K562 (cell line): ENCODE measurements at regions not wholly inside any gene's neighbourhood (a gene's known extent, or its start where the extent isn't known, plus 50 kb on each side); places are given as distances from the start of the nearest gene placed in this dataset.

Experiments
- AFF1 ChIP-seq, 2 experiments: fragments of 450-650 bp; IDR thresholded peaks; 2 replicates each; pipeline ENCODE4 v1.6.1; 2018; ENCODE audit warnings: mild to moderate bottlenecking in 2 of 2, low read depth in 1 of 2; ENCODE audit not compliant: partially characterized antibody in 2 of 2
- ARID1B ChIP-seq: fragments of 450-650 bp; IDR thresholded peaks from 2 replicates; pipeline ENCODE4 v1.6.1; 2016; ENCODE audit warnings: antibody characterized with exemption, mild to moderate bottlenecking, inconsistent platforms
- EHMT2 ChIP-seq: fragments of 450-650 bp; IDR thresholded peaks from 2 replicates; pipeline ENCODE4 v1.6.1; 2018; ENCODE audit warnings: antibody characterized with exemption
- FUS ChIP-seq: fragments of 200-400 bp; formaldehyde crosslinking; optimal IDR thresholded peaks from 2 replicates; pipeline ENCODE3; 2017; ENCODE audit warnings: low read depth, low read length
- GATA2 ChIP-seq: sonication (generic); formaldehyde crosslinking; IDR thresholded peaks from 2 replicates; pipeline ENCODE4 v1.4.0; 2020; ENCODE audit warnings: mild to moderate bottlenecking, missing genetic modification reagents
- HDAC2 ChIP-seq: fragments of 450-650 bp; IDR thresholded peaks from 2 replicates; pipeline ENCODE4 v1.6.1; 2016; ENCODE audit warnings: mild to moderate bottlenecking
- HDAC6 ChIP-seq: IDR thresholded peaks from 2 replicates; pipeline ENCODE4 v1.6.1; 2012; ENCODE audit warnings: low read depth, mild to moderate bottlenecking, control low read depth, inconsistent platforms, low read length, moderate library complexity
- HMBOX1 ChIP-seq: sonication (generic); IDR thresholded peaks from 2 replicates; pipeline ENCODE4 v1.6.1; 2016
- HSF4 ChIP-seq: fragments of 250-450 bp; sonication (Bioruptor Pico); IDR thresholded peaks from 2 replicates; pipeline ENCODE4 v2.1.2; 2022; ENCODE audit warnings: mild to moderate bottlenecking, moderate library complexity, borderline replicate concordance
- MAFF ChIP-seq: IDR thresholded peaks from 2 replicates; pipeline ENCODE4 v1.6.1; 2012; ENCODE audit warnings: low read length, improper control_type of control experiment
- MAFK ChIP-seq: IDR thresholded peaks from 2 replicates; pipeline ENCODE4 v1.6.1; 2011; ENCODE audit warnings: low read length, improper control_type of control experiment
- MIER1 ChIP-seq: fragments of 450-650 bp; IDR thresholded peaks from 2 replicates; pipeline ENCODE4 v1.6.1; 2016; ENCODE audit warnings: antibody characterized with exemption, mild to moderate bottlenecking, low read depth
- MTA2 ChIP-seq: fragments of 450-650 bp; IDR thresholded peaks from 2 replicates; pipeline ENCODE4 v1.6.1; 2016; ENCODE audit warnings: low read depth
- ZEB2 ChIP-seq: fragments of 450-650 bp; IDR thresholded peaks from 2 replicates; pipeline ENCODE4 v1.6.1; 2016
- ZNF311 ChIP-seq: fragments of 250-450 bp; sonication (Bioruptor Pico); IDR thresholded peaks from 2 replicates; pipeline ENCODE4 v1.4.0; 2020; ENCODE audit warnings: mild to moderate bottlenecking, moderate library complexity
- ZNF384 ChIP-seq: IDR thresholded peaks from 2 replicates; pipeline ENCODE4 v1.6.1; 2012; ENCODE audit warnings: low read depth, low read length, improper control_type of control experiment
- TF ChIP-seq, protein P1 (sequence below): sonication (generic); formaldehyde crosslinking; IDR thresholded peaks from 2 replicates; pipeline ENCODE4 v1.9.0; 2022; ENCODE audit warnings: mild to moderate bottlenecking, missing genetic modification reagents
- TF ChIP-seq, protein P2 (sequence below): sonication (generic); formaldehyde crosslinking; IDR thresholded peaks from 2 replicates; pipeline ENCODE4 v1.8.1; 2023; ENCODE audit warnings: mild to moderate bottlenecking, missing genetic modification reagents
- TF ChIP-seq, protein P3 (sequence below), 2 experiments: fragments of 450-650 bp in 1 of 2; IDR thresholded peaks; 2 replicates each; pipeline ENCODE4 v1.6.1; 2011 to 2017; ENCODE audit warnings: low read depth in 2 of 2, antibody characterized with exemption in 1 of 2, borderline replicate concordance in 1 of 2, low read length in 1 of 2, mild to moderate bottlenecking in 1 of 2, mixed read lengths in 1 of 2; ENCODE audit not compliant: control insufficient read depth in 1 of 2

GRCh38 chr2:217147818-217148217, 288.0 kb upstream of the TNP1 start (continued):
- TF ChIP-seq EHMT2: 0 out of 2 replicates have a peak, but pooled peaks have one; percentile 24
- no peak for TF ChIP-seq FUS
- peak; percentile 87 for TF ChIP-seq ARID1B
- TF ChIP-seq MIER1: no peak
- TF ChIP-seq MTA2: peak; percentile 51
- TF ChIP-seq MAFF: peak; percentile 41; the same call in 1 of the 2 replicates
- no peak for TF ChIP-seq ZNF384
- TF ChIP-seq, protein P1, sequence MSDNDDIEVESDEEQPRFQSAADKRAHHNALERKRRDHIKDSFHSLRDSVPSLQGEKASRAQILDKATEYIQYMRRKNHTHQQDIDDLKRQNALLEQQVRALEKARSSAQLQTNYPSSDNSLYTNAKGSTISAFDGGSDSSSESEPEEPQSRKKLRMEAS (CRISPR knock-in tag): no peak
- TF ChIP-seq HDAC6: no peak
- peak; percentile 66 for TF ChIP-seq GATA2 (CRISPR knock-in tag)
- peak; percentile 98 for TF ChIP-seq HMBOX1
- no peak for TF ChIP-seq ZNF311 (CRISPR knock-in tag)
- TF ChIP-seq AFF1 (IDR thresholded peaks at IDR 0.05; ENCODE audit: low read depth in 1 of 2, partially characterized antibody in 2 of 2): no peak
- peak; percentile 48 for TF ChIP-seq MAFK
- TF ChIP-seq, protein P2, sequence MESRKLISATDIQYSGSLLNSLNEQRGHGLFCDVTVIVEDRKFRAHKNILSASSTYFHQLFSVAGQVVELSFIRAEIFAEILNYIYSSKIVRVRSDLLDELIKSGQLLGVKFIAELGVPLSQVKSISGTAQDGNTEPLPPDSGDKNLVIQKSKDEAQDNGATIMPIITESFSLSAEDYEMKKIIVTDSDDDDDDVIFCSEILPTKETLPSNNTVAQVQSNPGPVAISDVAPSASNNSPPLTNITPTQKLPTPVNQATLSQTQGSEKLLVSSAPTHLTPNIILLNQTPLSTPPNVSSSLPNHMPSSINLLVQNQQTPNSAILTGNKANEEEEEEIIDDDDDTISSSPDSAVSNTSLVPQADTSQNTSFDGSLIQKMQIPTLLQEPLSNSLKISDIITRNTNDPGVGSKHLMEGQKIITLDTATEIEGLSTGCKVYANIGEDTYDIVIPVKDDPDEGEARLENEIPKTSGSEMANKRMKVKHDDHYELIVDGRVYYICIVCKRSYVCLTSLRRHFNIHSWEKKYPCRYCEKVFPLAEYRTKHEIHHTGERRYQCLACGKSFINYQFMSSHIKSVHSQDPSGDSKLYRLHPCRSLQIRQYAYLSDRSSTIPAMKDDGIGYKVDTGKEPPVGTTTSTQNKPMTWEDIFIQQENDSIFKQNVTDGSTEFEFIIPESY (CRISPR knock-in tag): no peak
- TF ChIP-seq ZEB2: no peak
- TF ChIP-seq HSF4: no peak
- peak; percentile 49; the same call in 1 of the 2 replicates for TF ChIP-seq HDAC2
- TF ChIP-seq, protein P3, sequence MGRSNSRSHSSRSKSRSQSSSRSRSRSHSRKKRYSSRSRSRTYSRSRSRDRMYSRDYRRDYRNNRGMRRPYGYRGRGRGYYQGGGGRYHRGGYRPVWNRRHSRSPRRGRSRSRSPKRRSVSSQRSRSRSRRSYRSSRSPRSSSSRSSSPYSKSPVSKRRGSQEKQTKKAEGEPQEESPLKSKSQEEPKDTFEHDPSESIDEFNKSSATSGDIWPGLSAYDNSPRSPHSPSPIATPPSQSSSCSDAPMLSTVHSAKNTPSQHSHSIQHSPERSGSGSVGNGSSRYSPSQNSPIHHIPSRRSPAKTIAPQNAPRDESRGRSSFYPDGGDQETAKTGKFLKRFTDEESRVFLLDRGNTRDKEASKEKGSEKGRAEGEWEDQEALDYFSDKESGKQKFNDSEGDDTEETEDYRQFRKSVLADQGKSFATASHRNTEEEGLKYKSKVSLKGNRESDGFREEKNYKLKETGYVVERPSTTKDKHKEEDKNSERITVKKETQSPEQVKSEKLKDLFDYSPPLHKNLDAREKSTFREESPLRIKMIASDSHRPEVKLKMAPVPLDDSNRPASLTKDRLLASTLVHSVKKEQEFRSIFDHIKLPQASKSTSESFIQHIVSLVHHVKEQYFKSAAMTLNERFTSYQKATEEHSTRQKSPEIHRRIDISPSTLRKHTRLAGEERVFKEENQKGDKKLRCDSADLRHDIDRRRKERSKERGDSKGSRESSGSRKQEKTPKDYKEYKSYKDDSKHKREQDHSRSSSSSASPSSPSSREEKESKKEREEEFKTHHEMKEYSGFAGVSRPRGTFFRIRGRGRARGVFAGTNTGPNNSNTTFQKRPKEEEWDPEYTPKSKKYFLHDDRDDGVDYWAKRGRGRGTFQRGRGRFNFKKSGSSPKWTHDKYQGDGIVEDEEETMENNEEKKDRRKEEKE (IDR thresholded peaks at IDR 0.05; ENCODE audit: borderline replicate concordance in 1 of 2, control insufficient read depth in 1 of 2, low read depth in 2 of 2, low read length in 1 of 2): no peak
